GM12892 (cell line): ENCODE measurements at regions not wholly inside any gene's neighbourhood (a gene's known extent, or its start where the extent isn't known, plus 50 kb on each side); places are given as distances from the start of the nearest gene placed in this dataset.

Experiments
- POLR2A ChIP-seq: IDR thresholded peaks from 2 replicates; pipeline ENCODE4 v1.6.1; 2011; ENCODE audit warnings: low read depth, low read length, control low read depth
- TAF1 ChIP-seq: IDR thresholded peaks from 2 replicates; pipeline ENCODE4 v1.6.1; 2011; ENCODE audit warnings: low read depth, mild to moderate bottlenecking, control low read depth, low read length, borderline replicate concordance

- TF ChIP-seq POLR2A (no peak), TAF1 (no peak)
Measured at GRCh38 chr4:176844448-176844847, 51.7 kb upstream of the VEGFC start.
